Endothelial cell of umbilical vein (primary cell): ENCODE measurements at regions not wholly inside any gene's neighbourhood (a gene's known extent, or its start where the extent isn't known, plus 50 kb on each side); places are given as distances from the start of the nearest gene placed in this dataset.
A peak's percentile ranks its signal among the peaks of the same experiment; 100 is the strongest.

ENCODE experiments used
- CTCF ChIP-seq, 2 donors: IDR thresholded peaks; 1 replicate in 1 of 2; 2 replicates in 1 of 2; pipeline ENCODE4 v1.5.1; 2011; ENCODE audit warnings: low read length in 2 of 2, mild to moderate bottlenecking in 2 of 2, moderate library complexity in 2 of 2, control low read depth in 1 of 2, inconsistent platforms in 1 of 2, low read depth in 1 of 2; ENCODE audit not compliant: insufficient read depth in 1 of 2; ENCODE audit errors: extremely low read depth in 1 of 2
- EZH2 ChIP-seq: IDR thresholded peaks from 2 replicates; pipeline ENCODE4 v1.6.1; 2012; ENCODE audit warnings: borderline replicate concordance, low read depth, mild to moderate bottlenecking, moderate library complexity, low read length, inconsistent platforms; ENCODE audit not compliant: severe bottlenecking
- MAX ChIP-seq: IDR thresholded peaks from 2 replicates; pipeline ENCODE4 v1.6.1; 2011; ENCODE audit not compliant: insufficient read depth, insufficient read length
- MYC ChIP-seq: IDR thresholded peaks from one replicate; pipeline ENCODE4 v1.6.1; 2011; ENCODE audit warnings: mild to moderate bottlenecking, low read depth, low read length
- POLR2A ChIP-seq: IDR thresholded peaks from 2 replicates; pipeline ENCODE4 v1.6.1; 2012; ENCODE audit warnings: low read depth, mild to moderate bottlenecking, control low read depth, low read length
- POLR2AphosphoS5 ChIP-seq: IDR thresholded peaks from 2 replicates; pipeline ENCODE4 v1.6.1; 2012; ENCODE audit warnings: low read depth, mild to moderate bottlenecking, control low read depth, low read length, moderate library complexity; ENCODE audit not compliant: insufficient read depth

GRCh38 chr15:100721758-100722550 lies 119.6 kb downstream of the ASB7 start:
- TF ChIP-seq CTCF (IDR thresholded peaks at IDR 0.05; ENCODE audit: extremely low read depth in 1 of 2, insufficient read depth in 1 of 2, low read depth in 1 of 2, low read length in 2 of 2) = no peak
- no peak for TF ChIP-seq MYC
- TF ChIP-seq POLR2A = no peak
- TF ChIP-seq POLR2AphosphoS5 = peak; percentile 24
- peak; percentile 37 for TF ChIP-seq MAX
- no peak for TF ChIP-seq EZH2
